SH-SY5Y (cell line): ENCODE measurements at regions not wholly inside any gene's neighbourhood (a gene's known extent, or its start where the extent isn't known, plus 50 kb on each side); places are given as distances from the start of the nearest gene placed in this dataset.

Experiments used
- GATA2 ChIP-seq: IDR thresholded peaks from 2 replicates; pipeline ENCODE4 v1.6.1; 2011; ENCODE audit warnings: mild to moderate bottlenecking, low read depth, low read length
- GATA3 ChIP-seq: IDR thresholded peaks from 2 replicates; pipeline ENCODE4 v1.6.1; 2011; ENCODE audit warnings: low read depth, mild to moderate bottlenecking, low read length, moderate library complexity

DNA sequence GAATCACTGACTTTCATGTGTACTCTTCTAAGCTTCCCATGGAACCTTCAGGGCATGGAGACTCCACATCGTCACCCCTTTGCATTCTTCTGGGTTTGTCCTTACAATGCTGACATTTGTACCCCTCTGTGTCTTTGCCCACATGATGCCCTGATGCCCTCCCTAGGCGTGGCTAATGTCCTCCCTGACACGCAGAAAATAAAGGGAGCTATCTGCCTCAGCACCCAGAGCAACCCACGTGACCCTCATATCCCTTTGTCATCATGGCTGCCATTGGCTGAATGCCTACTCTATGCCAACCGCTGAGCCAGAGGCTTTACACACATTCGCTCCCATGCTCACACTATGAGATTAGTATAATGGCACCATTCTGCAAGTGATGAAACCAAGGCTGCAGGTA lies 86.4 kb upstream of the KLHL29 start:
- TF ChIP-seq GATA2 (no peak), GATA3 (no peak)
